ENCODE measurements at regions not wholly inside any gene's neighbourhood (a gene's known extent, or its start where the extent isn't known, plus 50 kb on each side); places are given as distances from the start of the nearest gene placed in this dataset.
A peak's percentile ranks its signal among the peaks of the same experiment; 100 is the strongest.

- peak in 6 of 8 experiments; percentile 28 to 80 (median 61) for ATAC-seq (replicated peaks in 6 of 8)
- Histone ChIP-seq H3K4me1 (replicated peaks in 1 of 2) (peaks cover 0 to 3% of the 10 kb centered on the region in 2 donors), H3K4me3 (no peak overlapping the region), H3K27ac (no peak overlapping the region)
- in situ Hi-C loops (cut with MboI; ENCODE audit: low pct_unique_long_range_greater_than_20kb in 2 of 9, low sequenced_read_pairs in 9 of 9, unreplicated experiment in 9 of 9) = no loop called here
- 0 to 75% (median 39%) methylated on average over 1 to 3 of the region's 3 CpGs; no CpG with 5 or more reads in 2 of the 10 experiments for WGBS, 10 experiments
These were observed 377.5 kb downstream of the CENPC start for GRCh38 chr4:67167849-67168248.

DNA sequence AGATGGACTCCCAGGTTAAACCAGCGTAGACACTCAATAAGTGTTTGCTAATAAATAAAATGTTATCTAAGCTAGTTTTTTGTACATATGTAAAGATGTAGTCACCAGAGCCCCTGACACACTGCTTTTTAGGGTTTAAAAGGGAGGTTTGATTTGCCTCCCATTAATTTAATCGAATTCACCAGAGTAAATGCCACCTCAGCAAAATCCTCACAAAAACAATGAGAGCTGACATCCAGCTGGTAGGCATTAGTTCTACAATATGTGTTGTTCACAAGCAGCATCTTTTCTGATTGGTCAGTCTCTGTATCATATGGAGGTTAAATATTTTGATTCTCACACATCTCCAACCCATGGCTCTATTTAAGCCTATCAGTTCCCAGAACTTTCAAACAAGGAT, 382.6 kb downstream of the CENPC start:
- Histone ChIP-seq H3K4me3 (no peak overlapping the region), H3K4me1 (replicated peaks in 1 of 2) (peaks cover 2 to 8% of the 10 kb centered on the region in 2 donors), H3K27ac (no peak overlapping the region)
- WGBS, 10 experiments = 0 to 92% (median 60%) methylated on average over 1 to 2 of the region's 2 CpGs; no CpG with 5 or more reads in 1 of the 10 experiments
- ATAC-seq (replicated peaks in 6 of 8) = no peak
- in situ Hi-C loops (cut with MboI; ENCODE audit: low pct_unique_long_range_greater_than_20kb in 2 of 9, low sequenced_read_pairs in 9 of 9, unreplicated experiment in 9 of 9) = no loop called here

- Histone ChIP-seq H3K4me3 (no peak overlapping the region), H3K4me1 (replicated peaks in 1 of 2) (peaks cover 0 to 8% of the 10 kb centered on the region in 2 donors), H3K27ac (no peak overlapping the region)
- ATAC-seq (replicated peaks in 6 of 8) = no peak
- in situ Hi-C loops (cut with MboI; ENCODE audit: low pct_unique_long_range_greater_than_20kb in 2 of 9, low sequenced_read_pairs in 9 of 9, unreplicated experiment in 9 of 9) = no loop called here
- 10 to 76% (median 38%) methylated on average over 1 to 3 of the region's 3 CpGs for WGBS, 10 experiments
These were observed 384.0 kb downstream of the CENPC start for GRCh38 chr4:67161311-67161710.

- Histone ChIP-seq H3K27ac (no peak overlapping the region), H3K4me1 (replicated peaks in 1 of 2) (peaks cover 0 to 8% of the 10 kb centered on the region in 2 donors), H3K4me3 (no peak overlapping the region)
- WGBS, 10 experiments = 0 to 83% (median 66%) methylated on average over 1 to 2 of the region's 3 CpGs; no CpG with 5 or more reads in 7 of the 10 experiments
- in situ Hi-C loops (cut with MboI; ENCODE audit: low pct_unique_long_range_greater_than_20kb in 2 of 9, low sequenced_read_pairs in 9 of 9, unreplicated experiment in 9 of 9) = no loop called here
- peak in 5 of 8 experiments; percentile 60 to 74 (median 67) for ATAC-seq (replicated peaks in 6 of 8)
These were observed 384.9 kb downstream of the CENPC start for GRCh38 chr4:67160394-67160793.

DNA sequence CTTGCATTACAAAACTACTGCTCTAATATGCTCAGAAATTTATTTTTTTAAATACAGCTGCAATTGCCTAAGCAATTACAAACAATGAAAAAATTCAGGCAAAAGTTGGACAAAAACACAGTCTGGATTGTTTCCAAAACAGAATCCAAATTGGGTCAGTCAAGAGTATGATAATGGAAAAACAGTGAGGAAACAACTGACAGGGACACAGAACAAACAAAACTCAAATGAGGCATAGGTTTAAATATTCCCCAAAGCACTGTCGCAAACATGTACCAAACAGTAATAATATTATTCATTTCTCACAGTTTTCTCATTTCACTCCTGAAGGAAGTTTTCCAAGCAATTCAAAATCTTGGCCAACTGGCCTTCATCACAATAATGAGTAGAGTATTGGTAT, 386.6 kb downstream of the CENPC start:
- Histone ChIP-seq H3K4me1 (replicated peaks in 1 of 2) (peaks cover 0 to 8% of the 10 kb centered on the region in 2 donors), H3K27ac (no peak overlapping the region), H3K4me3 (no peak overlapping the region)
- ATAC-seq (replicated peaks in 6 of 8) = no peak
- in situ Hi-C loops (cut with MboI; ENCODE audit: low pct_unique_long_range_greater_than_20kb in 2 of 9, low sequenced_read_pairs in 9 of 9, unreplicated experiment in 9 of 9) = no loop called here
- WGBS, 10 experiments = 0 to 100% (median 74%) methylated on average over 1 of the region's 1 CpG; no CpG with 5 or more reads in 2 of the 10 experiments

- no peak for ATAC-seq (replicated peaks in 6 of 8)
- no peak overlapping the region for H3K4me3 ChIP-seq
- in situ Hi-C loops (cut with MboI; ENCODE audit: low pct_unique_long_range_greater_than_20kb in 2 of 9, low sequenced_read_pairs in 9 of 9, unreplicated experiment in 9 of 9) = no loop called here
- H3K4me1 ChIP-seq (replicated peaks in 1 of 2) = no peaks in the 10 kb centered on the region
- WGBS, 10 experiments = 0 to 85% (median 21%) methylated on average over 1 to 3 of the region's 3 CpGs; no CpG with 5 or more reads in 4 of the 10 experiments
- H3K27ac ChIP-seq = no peak overlapping the region
These were observed 392.3 kb downstream of the CENPC start for GRCh38 chr4:67152976-67153375.

- in situ Hi-C loops (cut with MboI; ENCODE audit: low pct_unique_long_range_greater_than_20kb in 2 of 9, low sequenced_read_pairs in 9 of 9, unreplicated experiment in 9 of 9) = no loop called here
- no peaks in the 10 kb centered on the region for H3K4me1 ChIP-seq (replicated peaks in 1 of 2)
- no peak for ATAC-seq (replicated peaks in 6 of 8)
- WGBS, 10 experiments = 25 to 93% (median 87%) methylated on average over 1 to 10 of the region's 45 CpGs; no CpG with 5 or more reads in 3 of the 10 experiments
- no peak overlapping the region for H3K27ac ChIP-seq
- H3K4me3 ChIP-seq = no peak overlapping the region
These were observed 393.6 kb downstream of the CENPC start for GRCh38 chr4:67151376-67152343.

DNA sequence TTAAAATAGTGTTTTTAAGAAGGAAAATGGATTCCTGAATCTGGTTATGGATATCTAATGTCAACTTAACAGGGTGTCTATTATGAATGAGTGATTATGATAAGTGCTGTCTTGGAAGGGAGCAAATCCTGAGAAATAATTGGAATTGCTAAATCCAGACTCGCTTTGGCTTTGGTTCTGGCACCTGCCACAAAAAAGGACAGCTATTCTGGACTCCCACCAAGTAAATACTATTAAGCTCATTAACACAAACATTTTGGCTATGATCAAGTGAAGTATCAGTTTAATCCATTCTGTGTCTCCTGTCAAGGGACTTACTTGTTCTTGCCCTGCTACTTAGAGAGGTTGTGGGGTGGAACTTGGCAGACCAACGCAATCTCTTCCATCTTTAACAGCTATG, 403.7 kb downstream of the CENPC start:
- in situ Hi-C loops (cut with MboI; ENCODE audit: low pct_unique_long_range_greater_than_20kb in 2 of 9, low sequenced_read_pairs in 9 of 9, unreplicated experiment in 9 of 9) = no loop called here
- no peak overlapping the region for H3K27ac ChIP-seq
- ATAC-seq (replicated peaks in 6 of 8) = no peak

DNA sequence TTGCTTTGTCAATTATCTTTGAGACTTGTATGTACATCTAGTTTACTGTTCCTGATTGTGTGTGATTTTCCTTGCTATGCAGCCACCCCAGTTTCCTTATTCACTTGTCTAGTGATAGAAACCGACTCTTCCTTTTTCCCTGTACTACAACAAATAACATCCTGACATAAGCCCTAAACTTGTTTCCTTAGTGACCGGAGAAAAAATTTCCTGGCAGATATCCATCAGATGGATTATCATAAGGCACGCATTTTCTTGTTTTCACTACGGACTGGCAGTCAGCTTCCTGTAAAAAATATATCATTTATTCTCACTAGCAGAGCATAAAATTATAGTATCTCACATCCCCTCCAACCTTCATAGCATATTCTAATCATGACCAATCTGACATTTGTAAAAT, 410.7 kb downstream of the CENPC start:
- Histone ChIP-seq H3K4me1 (replicated peaks in 1 of 2) (peaks cover 0 to 8% of the 10 kb centered on the region in 2 donors), H3K27ac (no peak overlapping the region), H3K4me3 (no peak overlapping the region)
- 8 to 88% (median 71%) methylated on average over 1 to 4 of the region's 4 CpGs for WGBS, 10 experiments
- ATAC-seq (replicated peaks in 6 of 8) = peak in 5 of 8 experiments; percentile 11 to 46 (median 30)
- in situ Hi-C loops (cut with MboI; ENCODE audit: low pct_unique_long_range_greater_than_20kb in 2 of 9, low sequenced_read_pairs in 9 of 9, unreplicated experiment in 9 of 9) = no loop called here

More for the DNA sequence above, 403.7 kb downstream of the CENPC start:
- Histone ChIP-seq H3K4me3 (no peak overlapping the region), H3K4me1 (replicated peaks in 1 of 2) (peaks cover 0 to 12% of the 10 kb centered on the region in 2 donors)
- 0 to 94% (median 76%) methylated on average over 1 to 2 of the region's 2 CpGs; no CpG with 5 or more reads in 4 of the 10 experiments for WGBS, 10 experiments

- Histone ChIP-seq H3K27ac (no peak overlapping the region), H3K4me1 (replicated peaks in 1 of 2) (peaks cover 0 to 8% of the 10 kb centered on the region in 2 donors), H3K4me3 (no peak overlapping the region)
- in situ Hi-C loops (cut with MboI; ENCODE audit: low pct_unique_long_range_greater_than_20kb in 2 of 9, low sequenced_read_pairs in 9 of 9, unreplicated experiment in 9 of 9) = no loop called here
- peak in 4 of 8 experiments; percentile 39 to 68 (median 47) for ATAC-seq (replicated peaks in 6 of 8)
- 0 to 100% (median 71%) methylated on average over 1 to 2 of the region's 2 CpGs; no CpG with 5 or more reads in 1 of the 10 experiments for WGBS, 10 experiments
These were observed 412.1 kb downstream of the CENPC start for GRCh38 chr4:67133162-67133561.

- Histone ChIP-seq H3K4me1 (replicated peaks in 1 of 2) (peaks cover 2 to 7% of the 10 kb centered on the region in 2 donors), H3K4me3 (no peak overlapping the region), H3K27ac (no peak overlapping the region)
- in situ Hi-C loops (cut with MboI; ENCODE audit: low pct_unique_long_range_greater_than_20kb in 2 of 9, low sequenced_read_pairs in 9 of 9, unreplicated experiment in 9 of 9) = no loop called here
- ATAC-seq (replicated peaks in 6 of 8) = peak in 2 of 8 experiments; percentile 37 to 42
These were observed 414.1 kb downstream of the CENPC start for GRCh38 chr4:67131224-67131623.

DNA sequence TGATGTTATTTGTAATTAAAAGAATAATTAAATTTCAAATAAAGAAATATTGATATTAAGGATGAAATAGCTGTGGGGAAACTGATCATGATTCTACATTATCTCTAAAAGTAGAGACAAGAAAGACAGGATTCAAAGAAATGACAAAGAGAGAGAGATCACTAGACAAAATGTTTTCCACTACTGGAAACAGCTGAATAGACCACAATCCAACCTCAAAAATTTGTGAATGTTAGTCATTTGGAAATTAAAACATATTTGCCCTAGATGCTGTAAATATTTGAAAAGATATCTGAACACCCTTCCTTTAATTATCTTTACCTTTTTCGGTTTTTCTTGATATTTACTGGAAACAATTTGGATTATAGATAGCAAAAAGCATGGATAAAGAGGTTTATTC, 414.9 kb downstream of the CENPC start:
- Histone ChIP-seq H3K27ac (no peak overlapping the region), H3K4me1 (replicated peaks in 1 of 2) (peaks cover 5 to 15% of the 10 kb centered on the region in 2 donors), H3K4me3 (no peak overlapping the region)
- WGBS, 10 experiments = 0 to 100% (median 40%) methylated on average over 1 of the region's 1 CpG; no CpG with 5 or more reads in 1 of the 10 experiments
- in situ Hi-C loops (cut with MboI; ENCODE audit: low pct_unique_long_range_greater_than_20kb in 2 of 9, low sequenced_read_pairs in 9 of 9, unreplicated experiment in 9 of 9) = no loop called here
- no peak for ATAC-seq (replicated peaks in 6 of 8)

DNA sequence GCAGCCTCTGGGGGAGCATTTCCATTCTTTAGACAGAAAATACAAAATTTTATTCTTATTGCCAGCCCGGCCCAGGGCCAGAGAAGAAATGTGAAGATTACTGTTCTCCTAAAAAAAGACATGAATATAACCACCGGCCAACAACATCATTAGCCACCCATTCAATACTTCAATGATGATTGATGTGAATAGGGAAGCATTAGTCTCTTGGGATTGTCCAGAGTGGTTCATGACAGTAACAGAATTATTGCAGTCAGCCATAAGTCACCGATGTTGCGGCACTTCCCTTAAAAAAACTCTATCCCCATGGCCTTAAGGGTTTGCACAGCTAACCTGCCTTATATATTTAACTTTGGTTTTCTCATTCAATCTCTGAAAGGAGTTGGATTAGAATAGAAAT, 418.7 kb downstream of the CENPC start:
- H3K4me3 ChIP-seq = no peak overlapping the region
- H3K27ac ChIP-seq = no peak overlapping the region
- ATAC-seq (replicated peaks in 6 of 8) = peak in 5 of 8 experiments; percentile 73 to 96 (median 89)
- WGBS, 10 experiments = 8 to 67% (median 35%) methylated on average over 1 to 4 of the region's 4 CpGs; no CpG with 5 or more reads in 2 of the 10 experiments
- H3K4me1 ChIP-seq (replicated peaks in 1 of 2) = peaks cover 5 to 16% of the 10 kb centered on the region in 2 donors
- in situ Hi-C loops (cut with MboI; ENCODE audit: low pct_unique_long_range_greater_than_20kb in 2 of 9, low sequenced_read_pairs in 9 of 9, unreplicated experiment in 9 of 9) = no loop called here

All from motor neuron (in vitro differentiated cells).